EL (cell line): ENCODE measurements at regions not wholly inside any gene's neighbourhood (a gene's known extent, or its start where the extent isn't known, plus 50 kb on each side); places are given as distances from the start of the nearest gene placed in this dataset.

Experiments
- DNase-seq: peaks from one replicate; pipeline ENCODE4 v3.0.0-alpha.2; 2016

GRCh38 chr6:117078624-117079023 is 186.7 kb upstream of the VGLL2 start:
- DNase-seq = no peak

DNA sequence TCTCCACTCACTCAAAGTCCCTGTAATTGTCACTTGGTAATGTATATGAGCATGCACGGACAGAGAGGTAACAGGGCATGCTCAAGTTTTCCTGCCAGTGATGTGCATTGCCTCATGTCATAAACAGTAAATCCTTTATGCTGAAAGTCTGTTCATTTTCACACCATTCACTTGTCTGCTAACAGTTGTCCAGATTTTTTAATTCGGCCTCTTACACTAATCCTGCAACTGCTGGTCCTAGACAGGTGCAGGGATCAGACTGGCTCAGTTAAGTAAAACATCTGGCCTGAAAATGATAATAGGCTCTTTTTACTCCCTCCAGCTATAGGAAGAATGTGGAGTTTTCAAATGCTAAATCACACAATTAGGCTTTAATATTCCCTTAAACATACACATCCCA is 185.4 kb upstream of the VGLL2 start:
- DNase-seq = no peak

DNA sequence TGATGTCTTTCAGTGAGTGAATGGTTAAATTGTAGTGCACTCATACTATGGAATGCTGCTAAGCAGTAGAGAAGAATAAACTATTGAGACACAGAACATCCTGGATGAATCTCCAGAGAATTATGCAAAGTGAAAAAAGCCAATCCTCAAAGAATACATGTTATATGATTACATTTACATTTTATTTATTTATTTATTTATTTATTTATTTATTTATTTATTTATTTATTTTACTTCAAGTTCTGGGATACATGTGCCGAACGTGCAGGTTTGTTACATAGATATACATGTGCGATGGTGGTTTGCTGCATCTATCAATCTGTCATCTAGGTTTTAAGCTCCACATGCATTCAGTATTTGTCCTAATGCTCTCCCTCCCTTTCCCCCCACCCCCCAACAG is 175.8 kb upstream of the VGLL2 start:
- DNase-seq = no peak

GRCh38 chr6:117110146-117110545 is 155.2 kb upstream of the VGLL2 start:
- DNase-seq = no peak

- no peak for DNase-seq
Measured at GRCh38 chr6:117110737-117111136, 154.6 kb upstream of the VGLL2 start.

DNA sequence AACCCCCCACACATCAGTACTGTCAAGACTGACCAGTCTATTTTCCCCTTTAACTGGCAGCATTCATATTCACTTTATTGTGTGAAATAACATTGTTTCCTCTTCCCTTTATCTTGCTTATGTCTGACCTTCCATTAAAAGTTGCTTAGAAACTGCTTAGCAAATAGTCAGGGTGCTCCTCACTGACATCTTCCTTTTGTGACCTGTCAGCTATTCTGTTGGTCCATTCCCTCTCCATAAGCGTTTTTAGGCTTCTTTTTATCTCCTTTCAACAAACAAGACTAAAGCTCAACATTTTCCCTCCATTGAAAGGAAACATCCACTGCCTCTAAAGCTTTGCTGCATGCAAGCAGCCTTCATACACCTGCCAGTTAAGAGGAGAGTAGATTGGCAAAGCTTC is 147.7 kb upstream of the VGLL2 start:
- no peak for DNase-seq

- no peak for DNase-seq
Measured at GRCh38 chr6:117118490-117118889, 146.9 kb upstream of the VGLL2 start.

- DNase-seq = no peak
Measured at GRCh38 chr6:117126213-117126612, 139.1 kb upstream of the VGLL2 start.

DNA sequence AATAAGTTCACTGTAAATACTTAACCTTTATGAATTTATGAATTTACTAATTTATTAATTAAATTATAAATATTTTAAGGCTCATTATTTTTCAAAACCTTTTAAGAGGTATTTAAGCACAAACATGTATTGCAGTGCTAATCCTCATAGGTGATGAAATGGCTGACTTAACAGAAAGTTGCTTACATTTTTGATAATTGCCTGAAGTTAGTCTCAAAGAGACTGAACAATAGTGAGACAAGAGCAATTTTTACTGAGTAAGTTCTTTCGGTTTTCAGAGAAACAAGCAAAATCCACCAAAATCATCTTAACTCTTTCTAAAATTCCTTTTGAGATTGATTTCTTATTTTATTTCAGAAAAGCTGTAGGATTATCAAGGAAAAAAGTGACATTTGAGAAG is 137.3 kb upstream of the VGLL2 start:
- no peak for DNase-seq

DNA sequence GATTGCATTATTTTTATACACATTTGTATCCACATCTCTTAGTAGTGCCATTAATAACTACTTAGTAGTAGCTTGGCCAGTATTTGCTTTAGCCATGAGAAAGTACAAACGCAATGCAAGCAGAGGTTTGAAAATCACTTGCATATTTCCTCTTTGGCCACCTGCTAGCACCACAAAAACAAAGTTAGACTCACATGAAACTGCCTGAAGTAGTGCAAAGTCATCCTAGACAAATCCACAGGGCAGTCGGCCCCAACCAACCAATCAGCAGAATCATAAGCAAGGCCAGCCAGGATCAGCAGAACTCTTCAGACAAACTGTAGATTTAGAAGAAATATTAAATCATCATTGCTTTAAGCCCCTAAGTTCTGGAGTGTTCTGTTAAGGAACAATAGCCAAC is 135.2 kb upstream of the VGLL2 start:
- no peak for DNase-seq

DNA sequence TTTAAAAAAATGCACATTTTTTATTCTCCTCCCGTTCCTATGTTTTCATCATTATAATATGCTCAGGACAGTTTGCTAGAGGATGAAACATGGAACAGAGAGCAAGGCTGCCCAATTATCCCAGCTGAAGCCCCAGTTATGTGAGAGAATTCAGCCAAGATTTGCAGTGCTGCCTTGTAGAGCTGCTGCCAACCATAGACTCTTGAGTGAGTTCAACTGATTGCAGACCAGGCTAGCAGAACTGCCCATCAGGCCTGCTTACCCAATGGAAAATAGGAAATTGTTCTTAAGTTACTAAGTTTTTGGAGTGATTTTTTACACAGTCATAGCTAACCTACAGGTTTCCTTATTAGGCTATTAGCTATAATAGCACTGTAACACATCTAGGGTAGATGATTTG is 128.7 kb upstream of the VGLL2 start:
- DNase-seq = no peak

DNA sequence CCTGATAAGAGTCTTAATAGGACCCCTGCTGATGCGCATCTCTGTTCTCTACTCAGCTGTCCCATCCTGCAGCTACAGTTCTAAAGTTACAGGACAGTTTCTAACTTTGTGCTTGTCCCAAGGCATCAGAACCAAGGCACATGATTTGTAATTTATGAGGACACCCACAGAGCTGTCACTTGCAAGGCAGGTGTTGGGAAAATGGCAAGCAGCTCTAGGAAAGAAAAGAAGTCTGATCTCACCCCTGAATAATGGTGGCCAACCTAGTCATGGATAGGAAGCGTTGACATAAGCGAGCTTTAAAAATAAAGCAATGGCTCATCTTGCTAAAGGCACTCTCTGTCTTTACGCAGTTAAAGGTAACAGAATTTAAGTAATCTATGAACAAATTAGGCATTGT is 127.6 kb upstream of the VGLL2 start:
- no peak for DNase-seq

GRCh38 chr6:117138425-117138824 is 126.9 kb upstream of the VGLL2 start:
- no peak for DNase-seq

DNA sequence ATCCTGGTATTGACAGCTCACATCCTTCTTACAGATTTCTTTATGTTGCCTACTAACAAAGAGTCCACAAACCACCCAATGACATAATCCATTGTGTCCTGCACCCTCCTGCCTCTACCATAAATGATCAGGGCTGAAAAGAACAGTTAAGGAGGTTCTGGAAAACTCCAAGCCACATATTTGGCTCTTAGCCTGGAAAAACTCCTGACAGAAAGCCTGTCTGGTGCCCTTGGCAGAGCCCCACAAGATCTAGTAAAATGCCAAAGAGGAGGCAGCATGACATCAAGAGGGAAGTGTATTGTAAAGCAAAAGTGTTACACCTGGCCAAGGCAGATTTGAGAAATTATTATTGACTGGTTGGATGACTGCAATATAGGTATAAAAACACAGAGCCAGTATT is 126.4 kb upstream of the VGLL2 start:
- DNase-seq = no peak

DNA sequence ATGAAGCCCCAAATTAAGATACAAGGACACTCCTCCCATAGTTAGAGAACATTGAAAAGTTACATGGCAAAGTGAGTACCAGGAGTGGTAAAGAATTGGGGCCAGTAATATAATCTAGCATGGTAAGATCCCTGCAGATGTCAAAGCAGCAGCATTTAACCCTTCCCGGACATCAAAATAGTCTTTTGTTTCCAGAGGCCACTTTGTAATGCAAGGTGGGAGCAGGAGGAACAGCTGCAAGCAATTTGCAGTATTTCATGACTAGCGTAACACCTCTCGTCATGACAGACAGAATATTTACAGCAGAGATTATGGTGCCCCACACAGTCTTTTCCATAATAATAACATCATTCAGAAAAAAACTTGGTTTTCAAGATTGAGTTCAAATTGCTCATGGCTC is 123.2 kb upstream of the VGLL2 start:
- DNase-seq = no peak

GRCh38 chr6:117142995-117143394 is 122.4 kb upstream of the VGLL2 start:
- no peak for DNase-seq

GRCh38 chr6:117143647-117144046 is 121.7 kb upstream of the VGLL2 start:
- DNase-seq = no peak

GRCh38 chr6:117145940-117146339 is 119.4 kb upstream of the VGLL2 start:
- no peak for DNase-seq

GRCh38 chr6:117149324-117149723 is 116.0 kb upstream of the VGLL2 start:
- no peak for DNase-seq

GRCh38 chr6:117156741-117157140 is 108.6 kb upstream of the VGLL2 start:
- no peak for DNase-seq

GRCh38 chr6:117157448-117157847 is 107.9 kb upstream of the VGLL2 start:
- no peak for DNase-seq

GRCh38 chr6:117165911-117166499 is 99.4 kb upstream of the VGLL2 start:
- DNase-seq = no peak

DNA sequence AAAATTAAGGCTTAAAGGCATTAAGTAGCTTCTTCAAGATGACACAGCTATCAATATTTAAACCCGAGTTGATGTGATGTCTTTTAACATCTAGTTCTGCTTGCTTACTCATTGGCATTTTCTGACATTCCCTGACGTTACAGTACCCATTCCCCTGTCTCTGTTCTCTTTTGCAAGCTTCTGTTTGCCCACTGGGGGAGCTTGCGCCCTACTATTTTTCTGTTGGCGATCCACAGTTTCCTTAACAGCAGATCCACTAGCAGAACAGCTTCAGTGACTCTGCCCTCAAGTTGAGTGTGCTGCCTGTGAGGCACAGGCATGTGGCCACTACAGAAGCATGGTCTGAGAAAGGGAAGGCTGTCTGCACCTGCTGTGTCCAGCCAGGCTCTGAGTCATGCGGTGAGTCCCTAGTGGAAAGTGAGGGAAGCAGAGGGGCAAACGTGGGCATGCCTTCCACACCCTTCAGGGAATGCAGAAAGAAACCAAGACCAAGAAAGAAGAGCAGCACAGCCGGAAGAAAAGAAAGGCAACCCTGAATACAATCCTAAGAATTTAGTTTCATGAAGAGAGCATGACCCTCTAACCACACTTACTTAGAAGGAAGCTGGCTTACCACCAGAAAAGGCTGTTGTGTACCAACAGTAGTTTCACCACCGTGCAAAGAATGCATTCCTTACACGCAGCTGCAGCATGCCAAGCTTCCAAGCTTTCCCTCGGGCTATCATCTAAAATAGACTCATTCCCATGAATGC is 97.7 kb upstream of the VGLL2 start:
- DNase-seq = peak; percentile 86

DNA sequence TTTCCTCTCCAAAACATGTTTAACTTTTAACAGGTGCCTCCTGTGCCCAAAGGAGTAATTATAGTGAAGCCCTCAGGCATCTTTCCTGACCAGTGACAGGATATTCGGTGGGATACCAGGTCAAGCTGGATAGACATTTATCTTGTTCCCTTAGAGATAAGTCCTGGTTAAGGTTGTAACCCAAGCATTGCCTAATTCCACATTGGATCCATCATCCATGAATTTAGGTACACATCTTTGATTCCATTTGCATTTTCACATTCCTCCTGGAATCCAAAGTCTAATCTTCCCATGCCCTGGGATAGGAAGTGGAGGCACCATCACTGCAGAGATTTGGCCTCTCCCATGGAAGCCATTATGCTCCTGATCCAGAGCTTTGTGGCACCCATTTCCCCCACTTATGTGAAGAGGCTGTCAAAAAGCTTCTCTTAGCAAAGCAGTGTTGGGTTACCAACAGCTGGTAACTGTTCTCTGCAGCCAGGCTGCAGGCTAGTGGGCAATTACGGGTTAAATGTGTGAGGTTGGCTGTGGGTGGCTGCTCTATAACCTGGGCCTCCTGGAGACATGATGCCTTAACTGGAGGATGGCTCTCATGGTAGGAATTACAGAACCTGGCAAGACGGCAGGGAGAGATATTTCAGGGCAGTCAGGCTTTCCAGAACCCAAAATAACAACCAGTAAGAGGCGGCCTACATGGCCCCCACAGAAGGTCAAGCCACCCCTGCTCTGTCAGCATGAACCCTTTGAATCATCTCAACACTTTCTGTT is 96.9 kb upstream of the VGLL2 start:
- DNase-seq = no peak
